D341Med (cell line): ENCODE measurements at regions not wholly inside any gene's neighbourhood (a gene's known extent, or its start where the extent isn't known, plus 50 kb on each side); places are given as distances from the start of the nearest gene placed in this dataset.
"Not testable (repeated sequence)": the region's sequence is repeated elsewhere in the genome, so short reads cannot be mapped to it uniquely, and the experiment has no call there.

Experiments
- DNase-seq: peaks from one replicate; pipeline ENCODE4 v3.0.0; 2012; ENCODE audit warnings: low spot score

DNA sequence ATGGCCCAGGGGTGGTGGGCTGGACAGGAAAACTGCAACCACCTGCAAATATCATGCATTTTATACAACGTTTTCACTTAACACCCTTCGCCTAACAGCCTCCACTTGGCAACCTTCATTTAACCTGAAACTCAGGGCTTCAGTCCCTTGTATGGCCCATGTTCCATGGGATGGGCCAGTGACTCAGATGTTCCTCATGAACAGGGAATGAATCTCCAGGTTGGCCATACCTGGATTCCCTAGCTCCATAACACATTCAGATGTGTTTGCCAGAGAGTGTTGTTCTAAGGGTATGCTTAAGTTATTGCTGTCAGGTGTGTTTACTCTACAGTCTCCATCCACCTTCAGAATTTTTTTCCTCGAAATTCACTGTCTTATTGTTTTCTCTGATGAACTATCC lies 316.9 kb downstream of the JRKL start:
- DNase-seq, result no peak

DNA sequence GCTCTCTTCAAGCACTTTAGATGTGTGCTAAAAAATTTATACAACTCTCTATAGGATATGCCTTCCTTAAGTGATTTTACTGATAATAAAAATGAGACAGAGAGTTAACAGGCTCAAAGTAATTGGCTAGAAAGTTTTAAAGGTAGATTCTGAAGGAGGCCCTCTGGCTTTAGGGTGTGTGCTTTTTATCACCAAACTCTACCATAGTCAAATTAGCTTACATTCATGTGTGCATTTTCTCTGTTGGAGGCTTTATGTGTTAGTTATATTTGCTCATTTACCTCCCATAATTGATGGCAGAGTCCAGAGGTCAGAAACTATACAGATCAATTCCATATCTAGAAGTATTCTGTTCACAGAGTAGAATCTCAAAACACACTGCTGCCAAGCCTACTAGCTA lies 317.5 kb downstream of the JRKL start:
- DNase-seq, result no peak

DNA sequence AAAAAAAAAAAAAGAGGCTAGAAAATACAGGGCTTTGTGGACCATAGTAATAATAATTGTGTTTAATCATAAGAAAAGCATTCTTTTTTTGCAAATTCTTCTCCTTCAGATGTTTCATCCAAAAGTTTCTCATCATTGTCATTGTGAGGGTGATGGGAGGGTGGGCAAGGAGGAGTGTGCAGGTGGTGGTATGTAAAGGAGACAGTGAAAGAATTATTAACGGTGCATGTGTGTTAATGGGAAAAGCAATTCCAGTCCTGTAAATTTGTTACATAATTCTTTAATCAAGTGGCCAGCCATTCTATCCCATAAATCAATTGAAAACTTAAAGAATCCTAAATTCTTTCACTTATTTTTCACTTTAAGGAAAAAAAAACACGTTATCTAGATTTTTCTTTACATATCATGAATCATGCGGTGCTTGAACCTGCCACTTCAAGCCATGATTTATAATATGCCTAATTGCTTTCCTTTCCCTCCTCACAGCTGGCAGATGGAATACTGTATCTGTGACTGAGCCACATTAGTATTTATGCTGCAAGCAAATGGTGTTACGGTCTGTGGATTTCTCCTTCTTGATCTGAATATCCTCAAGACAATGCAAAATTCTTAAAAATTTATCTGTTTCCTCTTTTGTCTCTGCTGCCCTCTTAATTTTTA lies 318.5 kb downstream of the JRKL start:
- no peak for DNase-seq

DNA sequence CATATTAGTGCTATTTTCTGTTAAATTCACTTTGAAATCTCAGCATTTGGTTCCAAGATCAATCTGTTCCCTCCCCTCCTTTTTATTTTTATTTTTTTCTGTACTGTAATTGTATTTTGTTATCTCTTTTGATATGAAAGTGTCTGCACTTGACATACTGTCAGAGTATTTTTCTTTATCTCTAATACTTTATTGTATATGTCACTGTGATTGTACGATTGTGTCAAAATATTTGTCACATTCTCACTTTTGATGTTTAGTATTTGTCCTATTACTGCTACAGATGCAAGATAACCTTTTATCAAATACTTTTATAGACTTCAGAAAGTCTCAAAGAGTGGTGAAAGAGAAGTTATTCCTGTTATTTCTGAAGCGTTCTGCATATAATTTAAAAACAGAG lies 323.5 kb downstream of the JRKL start:
- DNase-seq, result no peak

DNA sequence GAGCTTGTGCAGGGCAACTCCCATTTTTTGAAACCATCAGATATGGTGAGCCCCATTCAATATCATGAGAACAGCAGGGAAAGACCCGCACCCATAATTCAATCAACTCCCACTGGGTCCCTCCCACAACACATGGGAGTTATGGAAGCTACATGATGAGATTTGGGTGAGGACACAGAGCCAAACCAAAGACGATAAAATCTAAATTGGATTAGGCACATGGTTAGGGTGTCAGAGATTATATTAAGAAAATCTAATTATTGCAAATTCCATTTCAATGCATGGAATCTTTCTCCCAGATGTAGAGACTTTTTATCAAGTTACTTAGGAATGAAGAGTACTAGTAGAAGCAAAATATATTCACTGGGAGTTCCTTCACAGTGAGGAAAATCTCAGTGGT lies 324.9 kb downstream of the JRKL start:
- no peak for DNase-seq

DNA sequence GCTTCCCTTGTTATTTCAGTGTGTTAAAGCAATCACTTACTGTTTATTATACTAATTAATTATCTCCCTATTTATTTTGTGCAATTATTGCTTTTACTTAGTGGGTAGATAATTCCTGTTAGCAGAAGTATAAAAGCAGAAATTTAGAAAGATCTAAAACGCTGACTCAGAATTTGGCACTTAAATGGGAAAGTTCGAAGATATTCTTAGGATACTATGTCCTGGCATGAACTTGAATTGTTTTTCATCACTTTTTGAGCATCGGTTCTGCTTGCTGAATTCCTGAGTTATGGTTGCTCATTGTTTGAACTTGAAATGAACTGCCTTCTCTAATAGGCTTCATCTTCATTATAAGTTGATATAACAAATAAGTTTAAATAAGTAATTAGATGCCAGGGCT lies 325.4 kb downstream of the JRKL start:
- DNase-seq, result no peak

DNA sequence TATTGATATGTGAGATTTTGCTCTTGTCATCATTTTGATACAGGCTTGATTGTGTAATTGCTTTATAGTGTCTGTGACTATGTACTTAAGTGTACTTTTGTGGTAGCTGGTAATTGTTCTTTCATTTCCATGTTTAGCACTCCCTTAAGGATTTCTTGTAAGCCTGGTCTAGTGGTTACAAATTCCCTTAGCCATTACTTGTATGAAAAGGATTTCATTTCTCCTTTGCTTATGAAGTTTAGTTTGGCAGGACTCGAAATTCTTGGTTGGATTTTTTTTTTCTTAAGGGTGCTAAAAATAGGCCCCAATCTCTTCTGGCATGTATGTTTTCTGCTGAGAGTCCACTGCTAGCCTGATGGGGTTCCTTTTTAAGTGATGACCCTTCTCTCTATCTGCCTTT lies 346.8 kb downstream of the JRKL start:
- DNase-seq, result no peak

DNA sequence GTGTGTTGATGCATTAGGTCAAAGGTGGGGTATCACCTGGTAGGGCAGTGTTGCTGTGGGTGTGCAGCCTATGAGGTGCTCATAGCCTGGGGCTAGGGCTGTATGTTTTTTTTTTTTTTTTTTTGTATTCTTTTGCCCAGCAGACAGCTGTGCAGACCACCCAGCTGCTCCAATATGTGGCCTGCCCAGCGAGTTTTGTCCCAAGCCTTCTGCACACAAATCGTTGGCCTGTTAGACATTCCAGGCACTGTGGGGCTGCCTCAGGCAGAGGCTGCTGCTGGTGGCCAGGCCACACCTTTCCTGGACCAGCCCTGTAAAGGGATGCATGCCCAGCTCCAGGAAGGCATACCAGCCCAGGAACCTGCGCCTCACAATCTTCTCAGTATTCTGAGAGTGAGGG lies 348.5 kb downstream of the JRKL start:
- DNase-seq, result no peak

DNA sequence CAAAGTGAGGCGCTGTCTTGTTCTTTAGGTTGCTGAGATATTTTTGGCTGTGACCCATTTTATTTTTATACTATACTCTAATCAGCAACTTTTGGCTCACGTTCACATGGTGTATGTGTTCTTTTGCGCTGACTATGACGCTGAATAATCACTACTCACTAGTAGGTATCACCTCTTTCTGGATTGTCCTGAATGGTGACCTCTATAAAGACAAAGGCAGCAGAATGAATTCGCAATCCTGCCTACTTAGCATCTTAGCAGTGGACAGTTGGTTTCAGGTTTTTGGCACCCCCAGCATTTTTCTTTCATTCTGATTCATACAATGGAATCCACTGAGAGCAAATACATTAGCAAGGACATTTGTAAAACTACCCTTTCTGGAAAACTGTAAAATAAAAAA lies 351.3 kb downstream of the JRKL start:
- DNase-seq, result no peak

DNA sequence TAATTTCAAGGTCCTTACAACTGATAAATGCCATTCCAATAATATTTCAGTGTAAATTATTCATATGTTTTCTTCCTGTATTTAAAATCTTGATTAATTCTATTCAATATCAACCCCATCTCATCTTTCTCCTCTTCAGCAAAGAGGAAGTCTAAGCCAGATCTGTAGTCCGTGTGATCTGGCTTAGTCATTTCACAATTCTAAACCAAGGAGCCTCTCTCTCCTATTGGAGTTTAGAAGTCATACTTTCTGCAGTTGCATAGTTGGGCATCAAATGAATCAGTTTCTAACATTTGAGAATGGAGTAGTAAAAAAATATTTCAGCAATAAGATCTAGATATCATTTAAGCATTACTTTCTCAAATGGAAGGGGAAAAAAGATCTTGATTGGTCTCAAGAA lies 354.9 kb downstream of the JRKL start:
- no peak for DNase-seq

DNA sequence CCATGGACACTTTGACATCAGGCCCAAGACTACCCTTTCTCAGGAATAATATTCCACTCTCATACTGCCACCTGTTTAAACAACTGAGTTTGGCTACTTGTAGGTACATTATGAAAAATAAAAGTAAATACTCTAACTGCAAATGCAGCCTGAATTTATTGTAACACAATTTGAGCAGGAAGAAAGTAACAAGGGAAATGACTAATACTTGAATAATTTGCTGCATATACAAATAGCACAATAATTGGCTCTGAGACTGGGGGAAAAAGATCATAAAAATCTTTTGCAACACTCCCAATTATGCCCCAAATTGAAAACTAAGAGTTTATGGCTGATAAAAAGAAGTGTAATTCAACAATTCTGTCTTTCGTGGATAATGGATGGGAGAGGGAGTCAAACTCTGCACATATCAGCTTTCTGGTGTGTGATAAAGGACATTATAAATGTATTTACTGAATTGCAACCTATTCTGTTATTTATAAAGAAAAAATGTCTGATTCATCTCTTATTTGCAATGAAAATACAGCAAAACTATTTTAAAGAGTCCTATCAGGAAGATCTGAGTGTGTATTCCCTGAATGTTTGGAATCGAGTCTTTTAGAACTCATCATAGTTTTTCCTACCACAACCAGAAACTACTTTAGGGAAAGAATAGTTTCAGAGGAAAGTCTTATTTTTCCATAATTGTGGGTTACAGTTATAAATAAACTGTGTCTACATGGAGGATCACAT lies 359.0 kb downstream of the JRKL start:
- no peak for DNase-seq

DNA sequence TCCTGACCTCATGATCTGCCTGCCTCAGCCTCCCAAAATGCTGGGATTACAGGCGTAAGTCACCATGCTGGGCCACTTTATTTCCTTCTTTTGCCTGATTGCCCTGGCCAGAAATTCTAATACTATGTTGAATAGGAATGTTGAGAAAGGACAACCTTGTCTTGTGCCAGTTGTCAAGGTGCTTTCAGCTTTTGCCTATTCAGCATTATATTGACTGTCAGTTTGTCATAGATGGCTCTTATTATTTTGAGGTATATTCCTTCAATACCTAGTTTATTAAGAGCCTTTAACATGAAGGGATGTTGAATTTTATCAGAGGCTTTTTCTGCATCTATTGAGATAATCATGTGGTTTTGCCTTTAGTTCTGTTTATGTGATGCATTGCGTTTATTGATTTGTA lies 362.0 kb downstream of the JRKL start:
- not testable (repeated sequence) for DNase-seq

DNA sequence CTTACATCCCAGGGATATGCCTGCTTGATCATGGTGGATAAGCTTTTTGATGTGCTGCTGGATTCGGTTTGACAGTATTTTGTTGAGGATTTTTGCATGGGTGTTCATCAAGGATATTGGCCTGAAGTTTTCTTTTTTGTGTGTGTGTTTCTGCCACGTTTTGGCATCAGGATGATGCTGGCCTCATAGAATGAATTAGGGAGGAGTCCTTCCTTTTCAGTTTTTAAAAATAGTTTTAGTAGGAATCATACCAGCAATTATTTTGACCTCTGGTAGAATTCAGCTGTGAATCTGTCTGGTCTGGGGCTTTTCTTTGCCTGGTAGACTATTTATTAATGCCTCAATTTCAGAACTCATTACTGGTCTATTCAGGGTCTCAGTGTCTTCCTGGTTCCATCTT lies 362.4 kb downstream of the JRKL start:
- no peak for DNase-seq

DNA sequence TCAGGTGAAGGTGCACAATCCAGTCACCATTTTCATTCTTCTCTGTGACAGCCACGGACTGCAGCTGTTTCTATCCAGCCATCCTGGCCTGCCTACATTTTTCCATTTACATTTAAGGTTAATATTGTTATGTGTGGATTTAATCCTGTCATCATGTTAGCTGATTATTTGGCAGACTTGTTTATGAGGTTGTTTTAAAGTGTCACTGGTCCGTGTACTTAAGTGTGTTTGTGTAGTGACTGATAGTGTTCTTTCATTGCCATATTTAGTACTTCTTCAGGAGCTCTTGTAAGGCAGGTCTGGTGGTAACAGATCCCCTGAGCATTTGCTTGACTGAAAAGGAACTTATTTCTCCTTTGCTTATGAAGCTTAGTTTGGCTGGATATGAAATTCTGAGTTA lies 364.2 kb downstream of the JRKL start:
- no peak for DNase-seq

DNA sequence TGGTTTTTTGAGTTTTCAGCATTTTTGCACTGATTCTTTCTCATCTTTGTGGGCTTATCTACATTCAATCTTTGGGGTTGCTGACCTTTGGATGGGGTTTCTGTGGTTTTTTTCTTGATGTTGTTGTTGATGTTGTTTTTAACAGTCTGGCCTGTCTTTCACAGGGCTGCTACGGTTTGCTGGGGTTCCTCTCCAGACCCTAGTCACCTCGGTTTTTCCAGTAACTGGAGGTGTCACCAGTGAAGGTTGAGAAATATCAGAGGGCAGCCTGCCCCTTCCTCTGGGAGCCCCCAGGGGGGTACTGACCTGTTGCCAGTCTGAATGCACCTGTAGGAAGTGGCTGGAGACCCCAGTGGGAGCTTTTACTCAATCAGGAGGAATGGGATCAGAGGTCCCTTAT lies 365.4 kb downstream of the JRKL start:
- DNase-seq, result no peak

DNA sequence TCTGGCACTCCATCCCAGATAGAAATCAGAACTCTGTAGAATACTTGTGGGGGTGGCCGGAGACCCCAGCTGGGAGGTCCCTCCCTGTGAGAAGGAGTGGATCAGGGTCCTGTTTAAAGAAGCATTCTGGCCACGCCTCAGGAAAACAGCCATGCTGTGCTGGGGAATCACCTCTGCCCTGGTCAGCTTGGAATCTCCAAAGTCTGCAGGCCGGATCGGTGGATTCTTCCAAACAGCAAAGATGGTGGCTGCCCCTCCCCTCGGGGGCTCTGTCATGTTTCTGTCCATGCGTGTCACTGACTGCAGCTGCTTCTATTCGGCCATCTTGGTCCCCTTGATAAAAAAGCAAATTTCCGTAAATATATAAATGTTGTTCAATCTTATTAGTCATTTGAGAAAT lies 365.9 kb downstream of the JRKL start:
- no peak for DNase-seq

DNA sequence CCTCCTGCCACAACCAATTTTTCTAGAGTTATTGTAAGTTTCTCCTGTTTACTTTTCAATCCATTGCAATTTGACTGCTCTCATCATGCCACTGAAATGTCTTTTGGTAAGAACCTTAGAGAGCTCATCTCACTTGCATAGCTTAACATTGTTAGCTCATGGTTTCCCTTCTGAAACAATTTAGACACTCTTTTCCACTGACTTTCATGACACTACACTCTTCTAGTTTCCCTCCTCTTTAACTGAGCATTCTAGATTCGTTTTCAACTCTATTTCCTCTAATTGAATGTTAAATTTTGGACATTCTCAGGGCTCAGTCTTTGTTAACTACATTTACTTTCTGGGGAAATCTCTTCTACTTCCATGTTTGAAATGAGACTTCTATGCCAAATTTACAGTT lies 369.1 kb downstream of the JRKL start:
- DNase-seq, result no peak

DNA sequence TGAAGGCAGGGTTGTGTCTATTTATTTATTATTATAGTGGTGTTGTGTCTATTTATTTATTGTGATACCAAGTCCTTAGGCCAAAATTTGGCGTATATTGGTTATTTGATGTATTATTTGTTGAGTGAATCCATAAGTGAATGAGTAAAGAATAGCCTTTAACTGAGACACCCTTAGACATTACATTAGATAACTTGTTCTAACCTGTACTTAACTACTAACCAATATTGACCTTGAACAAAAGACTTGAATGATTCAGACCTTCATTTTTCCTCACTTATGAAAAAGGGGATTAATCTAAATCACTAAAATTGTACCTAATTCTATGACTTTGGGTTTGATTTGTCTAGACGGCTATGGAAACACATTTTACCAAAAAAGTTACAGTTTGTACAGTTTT lies 370.5 kb downstream of the JRKL start:
- DNase-seq, result no peak

DNA sequence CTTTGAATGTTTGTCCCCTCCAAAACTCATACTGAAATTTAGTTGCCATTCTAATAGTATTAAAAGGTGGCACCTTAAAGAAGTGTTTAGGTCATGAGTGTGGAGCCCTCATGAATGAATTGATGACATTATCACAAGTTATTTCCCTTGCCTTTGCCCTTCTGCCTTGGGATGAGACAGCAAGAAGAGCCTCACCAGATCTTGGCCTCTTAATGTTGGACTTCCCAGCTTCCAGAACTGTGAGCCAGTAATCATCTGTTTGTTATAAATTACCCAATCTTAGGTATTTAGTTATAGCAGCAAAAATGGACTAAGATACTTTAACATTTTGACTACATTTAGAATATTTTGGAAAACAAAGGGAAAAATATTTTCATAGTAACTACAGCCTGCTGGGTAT lies 371.0 kb downstream of the JRKL start:
- DNase-seq, result no peak

DNA sequence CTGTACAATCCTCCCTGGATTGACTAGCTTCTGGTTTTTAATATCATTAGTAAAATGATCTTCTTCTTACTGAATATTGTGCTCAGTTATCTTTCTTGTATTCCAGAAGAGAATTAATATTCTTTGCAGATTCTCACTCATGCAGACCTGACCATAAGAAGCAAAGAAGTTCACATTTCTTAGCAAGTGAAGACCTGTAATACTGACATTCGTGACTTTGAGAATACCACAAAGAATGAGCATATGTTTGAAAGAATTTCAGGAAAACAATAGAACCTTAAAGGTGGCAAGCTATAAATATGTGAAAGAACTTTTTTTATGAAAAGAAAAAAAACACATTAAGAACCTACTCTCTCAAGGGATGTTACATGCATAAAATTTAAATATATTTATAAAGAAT lies 371.6 kb downstream of the JRKL start:
- no peak for DNase-seq

DNA sequence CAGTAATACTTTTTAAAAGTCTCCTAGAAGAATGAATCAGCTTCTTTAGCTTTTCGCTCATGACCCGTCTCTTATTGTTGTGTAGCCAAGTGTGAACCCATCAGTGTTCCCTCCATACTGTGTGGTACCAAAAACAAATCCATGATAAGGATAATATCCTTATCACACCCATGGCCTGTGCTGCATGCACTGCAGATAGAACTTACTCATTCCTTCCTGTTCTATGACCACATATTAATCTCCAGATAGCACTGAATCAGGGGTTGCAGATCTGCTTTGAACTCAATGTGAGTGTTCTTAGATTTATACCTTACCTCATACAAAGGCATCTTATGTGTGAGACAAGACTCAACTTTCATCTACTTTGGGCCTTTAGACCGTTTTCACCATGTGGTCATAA lies 373.4 kb downstream of the JRKL start:
- DNase-seq, result no peak

DNA sequence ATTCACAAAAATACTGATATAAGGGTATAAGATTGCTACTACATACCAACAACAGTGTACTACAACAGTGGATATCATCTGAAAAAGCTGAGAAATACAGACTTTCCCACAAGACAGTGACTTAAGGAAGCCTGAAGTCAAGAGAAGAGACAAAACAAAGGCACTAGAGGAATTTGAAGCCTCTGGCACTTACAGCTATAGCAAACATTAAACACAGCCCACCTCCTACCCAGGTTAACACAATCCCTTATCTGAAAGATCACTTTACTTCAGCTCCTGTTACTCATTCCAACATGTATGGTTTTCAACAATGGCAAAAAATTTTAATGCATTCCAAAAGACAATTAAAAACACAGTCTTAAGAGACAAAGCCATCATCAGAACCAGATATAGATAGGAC lies 388.5 kb downstream of the JRKL start:
- no peak for DNase-seq

DNA sequence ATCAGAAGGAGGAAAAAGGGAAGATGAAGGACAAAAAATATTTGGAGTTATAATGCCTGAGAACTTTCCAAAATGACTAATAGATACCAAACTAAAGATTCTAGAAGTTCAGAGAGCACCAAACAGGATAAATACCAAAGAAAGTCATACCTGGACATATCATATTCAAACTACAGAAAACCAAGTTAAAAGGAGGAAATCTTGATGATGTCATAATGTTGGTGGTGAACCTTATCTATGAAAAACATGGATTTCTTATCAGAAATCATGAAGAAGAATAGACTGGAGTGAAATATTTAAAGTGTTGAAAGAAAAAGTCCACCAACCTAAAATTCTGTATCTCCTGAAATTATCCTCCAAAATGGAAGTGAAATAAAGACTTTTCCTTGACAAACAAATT lies 389.2 kb downstream of the JRKL start:
- no peak for DNase-seq

DNA sequence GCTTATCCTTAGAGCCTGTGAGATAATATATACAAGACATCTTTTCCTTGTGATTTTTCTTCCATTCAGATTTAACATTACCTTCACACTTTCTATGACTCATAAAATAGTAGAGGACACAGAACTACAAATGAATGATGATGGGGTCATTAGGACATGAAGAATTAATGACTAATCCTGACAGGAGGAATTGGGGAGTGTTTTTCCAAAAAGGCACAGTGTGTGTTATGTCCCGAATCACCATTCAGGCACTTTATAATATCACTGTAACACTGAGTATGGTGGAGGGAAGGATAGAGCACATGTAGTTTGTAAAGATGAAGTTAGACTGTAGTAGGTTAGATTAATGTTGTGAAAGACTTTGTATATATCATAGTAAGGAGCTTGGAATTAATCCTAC lies 391.3 kb downstream of the JRKL start:
- DNase-seq, result no peak
